SK-N-MC (cell line): ENCODE measurements at regions not wholly inside any gene's neighbourhood (a gene's known extent, or its start where the extent isn't known, plus 50 kb on each side); places are given as distances from the start of the nearest gene placed in this dataset.

Source experiments
- DNase-seq: peaks from one replicate; pipeline ENCODE4 v3.0.0-alpha.2; 2011; ENCODE audit warnings: low read depth, low spot score
- H3K27ac ChIP-seq: fragments of 200-600 bp; sonication (generic); 2 replicates; pipeline ENCODE4 v1.5.1; 2016; ENCODE audit warnings: mixed run types
- H3K36me3 ChIP-seq: fragments of 200-600 bp; sonication (generic); 2 replicates; pipeline ENCODE4 v1.6.1; 2017; ENCODE audit warnings: antibody characterized with exemption, low read length, mixed read lengths; ENCODE audit not compliant: insufficient read depth
- H3K4me3 ChIP-seq: fragments of 200-600 bp; sonication (generic); 2 replicates; pipeline ENCODE4 v1.5.1; 2016
- H3K9ac ChIP-seq: fragments of 200-600 bp; sonication (generic); 2 replicates; pipeline ENCODE4 v1.8.0; 2017; ENCODE audit warnings: mixed run types, mixed read lengths; ENCODE audit not compliant: insufficient read length
- H3K9me3 ChIP-seq: fragments of 200-600 bp; sonication (generic); 2 replicates; pipeline ENCODE4 v1.6.1; 2017; ENCODE audit warnings: low read depth, mild to moderate bottlenecking, antibody characterized with exemption, low read length, moderate library complexity, mixed read lengths
- EZH2 ChIP-seq: fragments of 200-600 bp; sonication (generic); IDR thresholded peaks from one replicate; pipeline ENCODE4 v1.6.1; 2017; ENCODE audit warnings: antibody characterized with exemption
- FOXP2 ChIP-seq: optimal IDR thresholded peaks from 2 replicates; pipeline ENCODE3; 2011; ENCODE audit warnings: mild to moderate bottlenecking, moderate library complexity; ENCODE audit not compliant: insufficient read depth; ENCODE audit errors: extremely low read length, control extremely low read depth
- POLR2AphosphoS5 ChIP-seq: IDR thresholded peaks from 2 replicates; pipeline ENCODE4 v1.6.1; 2012; ENCODE audit warnings: mild to moderate bottlenecking, low read depth, low read length, borderline replicate concordance

GRCh38 chr11:127656116-127656836 is 655.7 kb upstream of the KIRREL3 start:
- no peak overlapping the region for H3K27ac ChIP-seq
- H3K9ac ChIP-seq: no peak overlapping the region
- no peaks in the 10 kb centered on the region for H3K36me3 ChIP-seq
- no peak for DNase-seq
- no peak overlapping the region for H3K4me3 ChIP-seq
- no peaks in the 10 kb centered on the region for H3K9me3 ChIP-seq
- TF ChIP-seq FOXP2 (no peak), EZH2 (no peak), POLR2AphosphoS5 (no peak)

- no peak for DNase-seq
- Histone ChIP-seq H3K9me3 (no peaks in the 10 kb centered on the region), H3K4me3 (no peak overlapping the region), H3K36me3 (no peaks in the 10 kb centered on the region), H3K27ac (no peak overlapping the region), H3K9ac (no peak overlapping the region)
- TF ChIP-seq POLR2AphosphoS5 (no peak), EZH2 (no peak), FOXP2 (no peak)
These were observed 652.5 kb upstream of the KIRREL3 start for GRCh38 chr11:127653076-127653475.

- Histone ChIP-seq H3K36me3 (no peaks in the 10 kb centered on the region), H3K27ac (no peak overlapping the region), H3K4me3 (no peak overlapping the region), H3K9ac (no peak overlapping the region), H3K9me3 (no peaks in the 10 kb centered on the region)
- DNase-seq: no peak
- TF ChIP-seq EZH2 (no peak), POLR2AphosphoS5 (no peak), FOXP2 (no peak)
These were observed 651.3 kb upstream of the KIRREL3 start for GRCh38 chr11:127651888-127652221.

DNA sequence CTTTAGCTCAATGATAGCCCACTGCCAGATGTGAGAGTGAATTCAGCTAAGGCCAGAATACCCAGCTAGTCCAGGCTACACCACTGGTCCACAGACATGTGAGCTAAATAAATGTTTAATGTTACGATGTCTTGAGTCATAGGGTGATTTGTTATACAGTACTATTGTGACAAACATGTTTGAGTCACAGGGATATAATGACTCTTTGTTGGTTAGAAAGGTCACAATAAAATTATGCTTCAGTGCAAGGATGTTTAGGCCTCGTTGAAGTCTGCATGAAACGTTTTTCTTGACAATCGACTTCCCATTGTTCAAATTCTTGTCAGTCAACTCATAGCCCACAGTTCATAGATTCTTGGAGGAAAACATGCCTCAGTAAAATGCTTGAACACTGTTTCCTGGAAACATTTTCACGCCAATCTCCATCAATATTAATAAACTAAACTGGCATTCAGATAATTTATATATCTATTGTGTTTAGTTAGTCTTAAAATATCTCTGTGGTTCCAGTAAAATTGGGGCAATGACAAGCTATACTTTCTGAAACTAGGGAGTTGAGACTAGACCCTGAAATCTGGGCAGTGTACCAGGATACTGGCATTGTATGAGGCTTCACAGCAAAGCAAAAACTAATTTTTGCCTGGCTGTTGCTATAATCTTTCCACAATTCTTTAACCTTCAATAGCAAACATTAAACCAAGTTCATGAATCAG is 650.8 kb upstream of the KIRREL3 start:
- DNase-seq: no peak
- Histone ChIP-seq H3K9me3 (no peaks in the 10 kb centered on the region), H3K27ac (no peak overlapping the region), H3K4me3 (no peak overlapping the region), H3K9ac (no peak overlapping the region), H3K36me3 (no peaks in the 10 kb centered on the region)
- TF ChIP-seq POLR2AphosphoS5 (no peak), EZH2 (no peak), FOXP2 (no peak)

DNA sequence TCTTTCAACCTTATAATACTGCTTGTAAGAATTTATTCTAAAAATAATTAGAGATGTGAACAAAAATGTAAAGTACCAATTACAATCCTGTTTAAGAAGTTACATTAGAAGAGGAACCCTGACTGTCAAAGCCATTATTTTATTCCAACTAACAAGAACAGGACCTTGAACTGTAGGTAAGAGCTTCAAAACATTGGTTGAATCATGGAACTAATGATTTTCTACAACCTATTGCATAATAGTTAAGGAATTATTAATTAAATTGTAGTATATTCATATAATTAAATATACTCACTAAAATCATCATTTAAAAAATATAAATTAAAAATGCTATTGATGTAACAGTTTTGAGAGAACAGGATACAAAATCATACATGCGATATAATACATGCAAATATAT is 649.4 kb upstream of the KIRREL3 start:
- Histone ChIP-seq H3K27ac (no peak overlapping the region), H3K4me3 (no peak overlapping the region), H3K36me3 (no peaks in the 10 kb centered on the region), H3K9ac (no peak overlapping the region), H3K9me3 (no peaks in the 10 kb centered on the region)
- TF ChIP-seq EZH2 (no peak), POLR2AphosphoS5 (no peak), FOXP2 (no peak)
- DNase-seq: no peak

- DNase-seq: no peak
- H3K9ac ChIP-seq: no peak overlapping the region
- H3K4me3 ChIP-seq: no peak overlapping the region
- H3K9me3 ChIP-seq: no peaks in the 10 kb centered on the region
- no peak overlapping the region for H3K27ac ChIP-seq
- TF ChIP-seq FOXP2: no peak
- no peak for TF ChIP-seq POLR2AphosphoS5
- no peak for TF ChIP-seq EZH2
- H3K36me3 ChIP-seq: no peaks in the 10 kb centered on the region
These were observed 648.5 kb upstream of the KIRREL3 start for GRCh38 chr11:127649071-127649470.

DNA sequence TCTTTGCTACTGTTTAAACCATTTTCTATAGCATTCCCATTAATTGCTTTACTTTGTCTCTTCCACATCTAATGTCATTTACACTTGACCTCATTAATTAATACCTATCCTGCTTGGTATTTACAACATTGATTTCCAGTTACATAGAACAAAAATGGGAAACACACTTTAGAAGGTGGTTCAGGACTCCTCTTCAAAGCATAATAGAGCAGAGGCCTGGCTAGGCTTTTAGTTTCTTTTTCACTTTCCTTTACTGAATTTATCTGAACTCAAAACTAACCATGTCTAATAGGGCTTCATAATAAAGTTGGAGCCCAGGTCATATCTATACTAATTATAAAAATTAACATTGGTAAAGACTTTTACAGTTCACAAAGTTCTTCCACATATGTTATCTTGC is 648.0 kb upstream of the KIRREL3 start:
- H3K4me3 ChIP-seq: no peak overlapping the region

GRCh38 chr11:127644366-127644765 is 643.8 kb upstream of the KIRREL3 start:
- Histone ChIP-seq H3K27ac (no peak overlapping the region), H3K36me3 (no peaks in the 10 kb centered on the region)
- TF ChIP-seq EZH2 (no peak), POLR2AphosphoS5 (no peak), FOXP2 (no peak)

More for the DNA sequence above, 648.0 kb upstream of the KIRREL3 start:
- H3K9me3 ChIP-seq: no peaks in the 10 kb centered on the region
- TF ChIP-seq EZH2: no peak
- no peak for TF ChIP-seq FOXP2
- no peak for TF ChIP-seq POLR2AphosphoS5
- H3K36me3 ChIP-seq: no peaks in the 10 kb centered on the region
- no peak overlapping the region for H3K27ac ChIP-seq
- DNase-seq: no peak
- H3K9ac ChIP-seq: no peak overlapping the region

More at GRCh38 chr11:127644366-127644765, 643.8 kb upstream of the KIRREL3 start:
- Histone ChIP-seq H3K9me3 (no peaks in the 10 kb centered on the region), H3K9ac (no peak overlapping the region), H3K4me3 (no peak overlapping the region)
- DNase-seq: no peak
